ENCODE measurements at regions not wholly inside any gene's neighbourhood (a gene's known extent, or its start where the extent isn't known, plus 50 kb on each side); places are given as distances from the start of the nearest gene placed in this dataset.

DNA sequence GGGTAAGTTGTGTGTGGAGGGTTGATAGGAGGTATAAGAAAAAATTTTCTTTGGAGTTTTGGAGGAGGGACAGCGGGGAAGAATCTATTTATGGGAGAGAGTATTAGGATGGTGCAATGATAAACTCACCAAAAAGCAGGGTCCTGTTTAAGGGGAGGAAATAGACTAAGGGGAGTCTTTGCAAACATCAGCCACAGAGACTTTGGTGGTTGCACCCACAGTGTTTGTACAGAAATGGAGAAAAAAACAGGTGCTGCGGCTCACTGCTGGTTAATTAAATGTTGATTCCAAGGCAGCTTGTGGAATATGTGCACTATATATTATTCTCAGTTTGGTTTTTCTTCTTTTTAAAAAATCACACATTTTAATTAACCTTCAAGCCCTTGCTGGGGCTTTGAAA is 182.1 kb downstream of the NECTIN3 start:
- no peaks in the 10 kb centered on the region for H3K36me3 ChIP-seq
- intact Hi-C loops (cut with DNase I): no loop called here
- H3K4me3 ChIP-seq: no peak overlapping the region
- 83 to 88% methylated on average over 2 of the region's 2 CpGs for WGBS, 2 donors
- no peaks in the 10 kb centered on the region for H3K27me3 ChIP-seq
- no peaks in the 10 kb centered on the region for H3K9me3 ChIP-seq
- TF ChIP-seq CTCF (IDR thresholded peaks at IDR 0.05) (no peak), POLR2A (IDR thresholded peaks at IDR 0.05) (no peak)
- no peak for DNase-seq
- no peak overlapping the region for H3K27ac ChIP-seq
- H3K4me1 ChIP-seq: no peaks in the 10 kb centered on the region

- H3K4me1 ChIP-seq: no peaks in the 10 kb centered on the region
- no peak for TF ChIP-seq CTCF (IDR thresholded peaks at IDR 0.05)
- TF ChIP-seq POLR2A (IDR thresholded peaks at IDR 0.05): no peak
- H3K9me3 ChIP-seq: no peaks in the 10 kb centered on the region
- H3K4me3 ChIP-seq: no peak overlapping the region
- no peaks in the 10 kb centered on the region for H3K27me3 ChIP-seq
- intact Hi-C loops (cut with DNase I): no loop called here
- H3K36me3 ChIP-seq: no peaks in the 10 kb centered on the region
- H3K27ac ChIP-seq: no peak overlapping the region
- no peak for DNase-seq
Observed at GRCh38 chr3:111260878-111261277, 189.3 kb downstream of the NECTIN3 start.

- no peaks in the 10 kb centered on the region for H3K27me3 ChIP-seq
- DNase-seq: no peak
- WGBS, 2 donors: 20 to 28% methylated on average over 2 of the region's 2 CpGs
- intact Hi-C loops (cut with DNase I): no loop called here
- H3K4me3 ChIP-seq: no peak overlapping the region
- no peak for TF ChIP-seq POLR2A (IDR thresholded peaks at IDR 0.05)
- no peak for TF ChIP-seq CTCF (IDR thresholded peaks at IDR 0.05)
- no peak overlapping the region for H3K27ac ChIP-seq
- no peaks in the 10 kb centered on the region for H3K36me3 ChIP-seq
- H3K9me3 ChIP-seq: no peaks in the 10 kb centered on the region
- no peaks in the 10 kb centered on the region for H3K4me1 ChIP-seq
Observed at GRCh38 chr3:111269777-111270176, 198.2 kb downstream of the NECTIN3 start.

DNA sequence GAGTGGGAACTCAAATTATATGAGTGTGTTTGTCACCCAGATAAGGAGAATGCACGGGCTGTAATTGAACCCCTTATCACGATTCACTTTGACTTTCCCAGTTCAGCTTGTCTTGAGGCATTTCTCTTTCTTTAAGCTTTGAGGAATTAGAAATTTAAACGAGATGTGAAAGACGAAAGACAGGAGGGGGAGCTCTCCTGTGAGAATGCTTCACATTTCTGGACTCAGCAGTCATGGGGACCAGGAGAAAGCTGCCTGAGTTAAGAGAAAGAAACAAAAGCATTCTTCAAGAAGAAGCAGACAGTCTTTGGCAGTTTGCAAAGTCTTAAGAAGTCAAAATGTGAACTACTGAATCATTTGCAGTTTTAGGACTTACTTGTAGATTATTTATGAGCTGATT is 205.6 kb downstream of the NECTIN3 start:
- intact Hi-C loops (cut with DNase I): no loop called here
- no peaks in the 10 kb centered on the region for H3K27me3 ChIP-seq
- 15 to 20% methylated on average over 4 of the region's 4 CpGs for WGBS, 2 donors
- no peaks in the 10 kb centered on the region for H3K36me3 ChIP-seq
- no peak overlapping the region for H3K4me3 ChIP-seq
- no peaks in the 10 kb centered on the region for H3K9me3 ChIP-seq
- TF ChIP-seq POLR2A (IDR thresholded peaks at IDR 0.05): no peak
- no peak for TF ChIP-seq CTCF (IDR thresholded peaks at IDR 0.05)
- no peak overlapping the region for H3K27ac ChIP-seq
- DNase-seq: no peak
- no peaks in the 10 kb centered on the region for H3K4me1 ChIP-seq

DNA sequence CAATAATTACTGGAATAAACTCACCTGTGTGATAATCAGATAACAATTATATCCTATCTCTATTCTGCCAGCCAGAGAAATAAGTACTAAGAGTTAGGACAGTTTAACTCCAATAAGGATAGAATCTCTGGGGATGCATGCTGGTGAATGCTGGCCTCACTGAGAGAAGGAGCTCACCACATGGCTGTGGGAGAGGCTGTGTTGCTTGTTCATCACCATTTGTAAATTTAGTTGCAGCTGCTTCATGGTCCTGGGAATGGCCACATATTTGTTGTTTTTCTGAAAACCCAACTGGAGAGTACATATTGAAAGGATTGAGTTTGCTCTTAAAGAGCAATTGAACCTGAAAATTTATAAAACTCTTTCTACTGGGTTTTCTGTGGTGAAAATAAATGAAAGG is 207.3 kb downstream of the NECTIN3 start:
- intact Hi-C loops (cut with DNase I): no loop called here
- TF ChIP-seq CTCF (IDR thresholded peaks at IDR 0.05): no peak
- Histone ChIP-seq H3K27me3 (no peaks in the 10 kb centered on the region), H3K27ac (no peak overlapping the region), H3K4me3 (no peak overlapping the region), H3K4me1 (no peaks in the 10 kb centered on the region), H3K36me3 (no peaks in the 10 kb centered on the region), H3K9me3 (no peaks in the 10 kb centered on the region)
- no peak for DNase-seq

All from esophagus squamous epithelium (tissue), 5 donors.